Mesenchymal stem cell (in vitro differentiated cells and primary cell): ENCODE measurements at regions not wholly inside any gene's neighbourhood (a gene's known extent, or its start where the extent isn't known, plus 50 kb on each side); places are given as distances from the start of the nearest gene placed in this dataset.

Experiments used
- DNase-seq: peaks from one replicate; pipeline ENCODE4 v3.0.0-alpha.2; 2013
- H2AFZ ChIP-seq: one replicate; pipeline ENCODE4 v1.6.1; 2013; ENCODE audit warnings: low read depth, mild to moderate bottlenecking, control low read depth, inconsistent platforms, low read length, moderate library complexity
- H2AK5ac ChIP-seq: 2 replicates; pipeline ENCODE4 v1.6.1; 2013; ENCODE audit warnings: low read length, moderate library complexity, mild to moderate bottlenecking, inconsistent platforms; ENCODE audit not compliant: severe bottlenecking
- H2BK120ac ChIP-seq: one replicate; pipeline ENCODE4 v1.6.1; 2013; ENCODE audit warnings: low read depth, mild to moderate bottlenecking, inconsistent platforms, low read length, moderate library complexity
- H2BK12ac ChIP-seq, 2 experiments: one replicate each; pipeline ENCODE4 v1.6.1; 2013; ENCODE audit warnings: inconsistent platforms in 2 of 2, low read length in 2 of 2, mild to moderate bottlenecking in 2 of 2, moderate library complexity in 2 of 2, control low read depth in 1 of 2
- H2BK15ac ChIP-seq: one replicate; pipeline ENCODE4 v1.6.1; 2013; ENCODE audit warnings: mild to moderate bottlenecking, low read depth, inconsistent platforms; ENCODE audit not compliant: poor library complexity, severe bottlenecking
- H2BK5ac ChIP-seq: 2 replicates; pipeline ENCODE4 v1.6.1; 2013; ENCODE audit warnings: low read depth, mild to moderate bottlenecking, low read length, control low read depth, inconsistent platforms; ENCODE audit not compliant: poor library complexity, severe bottlenecking
- H3K14ac ChIP-seq, 2 experiments: one replicate each; pipeline ENCODE4 v1.6.1; 2013; ENCODE audit warnings: inconsistent platforms in 2 of 2, low read length in 2 of 2, control low read depth in 1 of 2, mild to moderate bottlenecking in 1 of 2, moderate library complexity in 1 of 2
- H3K18ac ChIP-seq, 2 experiments: one replicate each; pipeline ENCODE4 v1.6.1; 2013; ENCODE audit warnings: inconsistent platforms in 2 of 2, low read length in 2 of 2, control low read depth in 1 of 2, low read depth in 1 of 2, mild to moderate bottlenecking in 1 of 2
- H3K23ac ChIP-seq, 2 experiments: one replicate each; pipeline ENCODE4 v1.6.1; 2013; ENCODE audit warnings: inconsistent platforms in 2 of 2, low read length in 2 of 2, mild to moderate bottlenecking in 2 of 2, moderate library complexity in 2 of 2, control low read depth in 1 of 2
- H3K27ac ChIP-seq: 2 replicates; pipeline ENCODE4 v1.5.1; 2013; ENCODE audit warnings: mild to moderate bottlenecking, moderate library complexity, low read length, control low read depth, inconsistent platforms; ENCODE audit not compliant: poor library complexity, severe bottlenecking
- H3K27me3 ChIP-seq, 2 experiments: 2 replicates each; pipeline versions ENCODE4 v1.6.1 to v1.7.0; 2013; ENCODE audit warnings: low read length in 2 of 2, mild to moderate bottlenecking in 2 of 2, moderate library complexity in 2 of 2, control low read depth in 1 of 2, inconsistent platforms in 1 of 2; ENCODE audit not compliant: control insufficient read depth in 1 of 2, insufficient read depth in 1 of 2
- H3K36me3 ChIP-seq, 2 experiments: 2 replicates each; pipeline versions ENCODE4 v1.6.1 to v1.7.0; 2013; ENCODE audit warnings: low read length in 2 of 2, control low read depth in 1 of 2, inconsistent platforms in 1 of 2, low read depth in 1 of 2, mild to moderate bottlenecking in 1 of 2; ENCODE audit not compliant: insufficient read depth in 2 of 2, control insufficient read depth in 1 of 2
- H3K4ac ChIP-seq, 2 experiments: one replicate each; pipeline ENCODE4 v1.6.1; 2013; ENCODE audit warnings: inconsistent platforms in 2 of 2, low read length in 2 of 2, mild to moderate bottlenecking in 2 of 2, moderate library complexity in 2 of 2, control low read depth in 1 of 2, low read depth in 1 of 2
- H3K4me1 ChIP-seq: 2 replicates; pipeline ENCODE4 v1.6.1; 2013; ENCODE audit warnings: low read depth, low read length, control low read depth; ENCODE audit not compliant: control insufficient read depth, insufficient read depth
- H3K4me2 ChIP-seq: 2 replicates; pipeline ENCODE4 v1.6.1; 2013; ENCODE audit warnings: low read length, mild to moderate bottlenecking, inconsistent platforms; ENCODE audit not compliant: poor library complexity, severe bottlenecking
- H3K4me3 ChIP-seq, 2 experiments: 2 replicates each; pipeline versions ENCODE4 v1.5.1 to v1.7.0; 2013; ENCODE audit warnings: low read length in 2 of 2, mild to moderate bottlenecking in 2 of 2, control low read depth in 1 of 2, low read depth in 1 of 2; ENCODE audit not compliant: insufficient read depth in 1 of 2
- H3K79me1 ChIP-seq: replicated peaks from 2 replicates; pipeline ENCODE4 v1.6.1; 2013; ENCODE audit warnings: mild to moderate bottlenecking, control low read depth, low read length, inconsistent platforms; ENCODE audit not compliant: poor library complexity, severe bottlenecking
- H3K9ac ChIP-seq: 2 replicates; pipeline ENCODE4 v1.7.0; 2013; ENCODE audit warnings: mild to moderate bottlenecking, low read length, moderate library complexity
- H3K9me3 ChIP-seq: 2 replicates; pipeline ENCODE4 v1.7.0; 2013; ENCODE audit warnings: mild to moderate bottlenecking, low read length; ENCODE audit not compliant: control insufficient read depth
- H4K8ac ChIP-seq: one replicate; pipeline ENCODE4 v1.6.1; 2013; ENCODE audit warnings: inconsistent platforms, mild to moderate bottlenecking, low read length, moderate library complexity
- H4K91ac ChIP-seq: one replicate; pipeline ENCODE4 v1.6.1; 2013; ENCODE audit warnings: mild to moderate bottlenecking, low read length, inconsistent platforms
- WGBS: methylation state at CpG from one replicate; pipeline ENCODE4 v1.1.7; 2013; ENCODE audit warnings: mixed read lengths; 5-methylcytosine and 5-hydroxymethylcytosine counted together

GRCh38 chr4:146119845-146120404, 55.6 kb upstream of the LSM6 start:
- Histone ChIP-seq H4K8ac (no peak overlapping the region), H3K18ac (no peak overlapping the region), H3K4me1 (no peaks in the 10 kb centered on the region), H2BK5ac (no peak overlapping the region), H3K23ac (no peak overlapping the region), H2BK120ac (no peak overlapping the region), H3K27me3 (no peaks in the 10 kb centered on the region), H2BK15ac (no peak overlapping the region), H3K79me1 (no peaks in the 10 kb centered on the region), H3K14ac (no peak overlapping the region), H2AK5ac (no peak overlapping the region), H3K4ac (no peak overlapping the region), H2BK12ac (no peak overlapping the region), H3K9me3 (peaks cover 7% of the 10 kb centered on the region), H3K9ac (no peak overlapping the region), H3K4me2 (no peak overlapping the region), H3K36me3 (no peaks in the 10 kb centered on the region), H3K27ac (no peak overlapping the region), H4K91ac (no peak overlapping the region), H2AFZ (no peak overlapping the region), H3K4me3 (no peak overlapping the region)
- 75% methylated on average over 4 of the region's 6 CpGs for WGBS
- no peak for DNase-seq

- Histone ChIP-seq H2BK5ac (no peak overlapping the region), H3K18ac (no peak overlapping the region), H3K4ac (no peak overlapping the region), H2AFZ (no peak overlapping the region), H3K4me3 (no peak overlapping the region), H2AK5ac (no peak overlapping the region), H3K79me1 (no peaks in the 10 kb centered on the region), H2BK120ac (no peak overlapping the region), H3K9me3 (peaks cover 7% of the 10 kb centered on the region), H2BK15ac (no peak overlapping the region), H3K9ac (no peak overlapping the region), H3K36me3 (no peaks in the 10 kb centered on the region), H3K23ac (no peak overlapping the region), H3K27me3 (no peaks in the 10 kb centered on the region), H2BK12ac (no peak overlapping the region), H4K91ac (no peak overlapping the region), H3K4me2 (no peak overlapping the region), H3K14ac (no peak overlapping the region), H3K27ac (no peak overlapping the region), H4K8ac (no peak overlapping the region), H3K4me1 (no peaks in the 10 kb centered on the region)
- no peak for DNase-seq
- WGBS, result 80% methylated on average over 8 of the region's 8 CpGs
Observed at GRCh38 chr4:146114066-146114465, 61.5 kb upstream of the LSM6 start.

- WGBS, result 86% methylated on average over 8 of the region's 10 CpGs
- H3K4me2 ChIP-seq, result no peak overlapping the region
- H3K27ac ChIP-seq, result no peak overlapping the region
- H3K27me3 ChIP-seq, result no peaks in the 10 kb centered on the region
- no peaks in the 10 kb centered on the region for H3K4me1 ChIP-seq
- no peak overlapping the region for H3K9ac ChIP-seq
- H2BK120ac ChIP-seq, result no peak overlapping the region
- no peaks in the 10 kb centered on the region for H3K79me1 ChIP-seq
- H4K8ac ChIP-seq, result no peak overlapping the region
- no peak overlapping the region for H3K4me3 ChIP-seq
- no peaks in the 10 kb centered on the region for H3K36me3 ChIP-seq
- no peak for DNase-seq
- no peak overlapping the region for H3K18ac ChIP-seq
- H2AK5ac ChIP-seq, result no peak overlapping the region
- peaks cover 5% of the 10 kb centered on the region for H3K9me3 ChIP-seq
- no peak overlapping the region for H4K91ac ChIP-seq
- H3K4ac ChIP-seq, result no peak overlapping the region
- H3K14ac ChIP-seq, result no peak overlapping the region
- H2BK15ac ChIP-seq, result no peak overlapping the region
- H2BK5ac ChIP-seq, result no peak overlapping the region
- no peak overlapping the region for H2BK12ac ChIP-seq
- no peak overlapping the region for H3K23ac ChIP-seq
- H2AFZ ChIP-seq, result no peak overlapping the region
Observed at GRCh38 chr4:146113171-146113570, 62.3 kb upstream of the LSM6 start.

- no peak overlapping the region for H3K4me2 ChIP-seq
- H2AK5ac ChIP-seq, result no peak overlapping the region
- H3K23ac ChIP-seq, result no peak overlapping the region
- no peak overlapping the region for H3K9ac ChIP-seq
- no peaks in the 10 kb centered on the region for H3K4me1 ChIP-seq
- H3K4ac ChIP-seq, result no peak overlapping the region
- no peak overlapping the region for H3K27ac ChIP-seq
- no peak overlapping the region for H4K91ac ChIP-seq
- H2BK15ac ChIP-seq, result no peak overlapping the region
- H2BK120ac ChIP-seq, result no peak overlapping the region
- DNase-seq, result no peak
- H2AFZ ChIP-seq, result no peak overlapping the region
- no peaks in the 10 kb centered on the region for H3K27me3 ChIP-seq
- H2BK12ac ChIP-seq, result no peak overlapping the region
- no peaks in the 10 kb centered on the region for H3K79me1 ChIP-seq
- no peak overlapping the region for H3K4me3 ChIP-seq
- H3K9me3 ChIP-seq, result peaks cover 2% of the 10 kb centered on the region
- no peak overlapping the region for H4K8ac ChIP-seq
- H3K36me3 ChIP-seq, result no peaks in the 10 kb centered on the region
- no peak overlapping the region for H3K18ac ChIP-seq
- H2BK5ac ChIP-seq, result no peak overlapping the region
- no peak overlapping the region for H3K14ac ChIP-seq
Observed at GRCh38 chr4:146112389-146112788, 63.1 kb upstream of the LSM6 start.
